Aorta (tissue), 5 donors: ENCODE measurements at regions not wholly inside any gene's neighbourhood (a gene's known extent, or its start where the extent isn't known, plus 50 kb on each side); places are given as distances from the start of the nearest gene placed in this dataset.
A peak's percentile ranks its signal among the peaks of the same experiment; 100 is the strongest.
"Not testable (repeated sequence)": the region's sequence is repeated elsewhere in the genome, so short reads cannot be mapped to it uniquely, and the experiment has no call there.

Experiments used
- ATAC-seq: fragments of 200-7000 bp; cut with Tn5 transposase; one replicate; pipeline ENCODE4 v1.9.1; 2022; ENCODE audit warnings: moderate library complexity; ENCODE audit not compliant: low FRiP score
- DNase-seq, 2 donors: peaks; one replicate each; pipeline ENCODE4 v3.0.0-alpha.2; 2020
- H3K27ac ChIP-seq, 2 donors: one replicate each; pipeline ENCODE4 v1.5.1; 2013; ENCODE audit warnings: low read length in 2 of 2, mild to moderate bottlenecking in 2 of 2, moderate library complexity in 2 of 2, control low read depth in 1 of 2, inconsistent platforms in 1 of 2, low read depth in 1 of 2
- H3K27me3 ChIP-seq, 2 donors: one replicate each; pipeline ENCODE4 v1.6.1; 2013; ENCODE audit warnings: control low read depth in 1 of 2, low read length in 1 of 2, mild to moderate bottlenecking in 1 of 2, moderate library complexity in 1 of 2; ENCODE audit not compliant: insufficient read depth in 2 of 2, control insufficient read depth in 1 of 2
- H3K36me3 ChIP-seq, 2 donors: one replicate each; pipeline ENCODE4 v1.6.1; 2013; ENCODE audit warnings: control low read depth in 1 of 2, low read length in 1 of 2, mild to moderate bottlenecking in 1 of 2; ENCODE audit not compliant: insufficient read depth in 2 of 2, control insufficient read depth in 1 of 2
- H3K4me1 ChIP-seq, 2 donors: one replicate each; pipeline ENCODE4 v1.6.1; 2013; ENCODE audit warnings: low read length in 2 of 2, control low read depth in 1 of 2, mild to moderate bottlenecking in 1 of 2, moderate library complexity in 1 of 2; ENCODE audit not compliant: insufficient read depth in 2 of 2, control insufficient read depth in 1 of 2
- H3K4me3 ChIP-seq, 2 donors: one replicate each; pipeline ENCODE4 v1.5.1; 2013; ENCODE audit warnings: low read length in 2 of 2, control low read depth in 1 of 2, mild to moderate bottlenecking in 1 of 2
- H3K9me3 ChIP-seq: one replicate; pipeline ENCODE4 v1.6.1; 2013; ENCODE audit warnings: mild to moderate bottlenecking, low read length; ENCODE audit not compliant: control insufficient read depth
- WGBS, 2 donors: extraction: QIAGEN DNeasy Blood & Tissue Kit; methylation state at CpG; one replicate each; pipeline ENCODE4 v1.1.7; 2013; 5-methylcytosine and 5-hydroxymethylcytosine counted together
- intact Hi-C, 2 donors: fragments of 100-400 bp; cut with DNase I; formaldehyde crosslinking; loops; one replicate each; pipeline versions ENCODE4 v1.14.2 to v1.15.0; 2022
- donor health status: healthy with polysubstance abuse.
- donor health status: Bipolar disorder and iron deficiency.
- donor health status: DM: no; HTN: no; CAD: no.
- donor health status: DM: no; HTN: no; CAD: no.
- donor health status: DM: yes; HTN: yes; CAD: no.

DNA sequence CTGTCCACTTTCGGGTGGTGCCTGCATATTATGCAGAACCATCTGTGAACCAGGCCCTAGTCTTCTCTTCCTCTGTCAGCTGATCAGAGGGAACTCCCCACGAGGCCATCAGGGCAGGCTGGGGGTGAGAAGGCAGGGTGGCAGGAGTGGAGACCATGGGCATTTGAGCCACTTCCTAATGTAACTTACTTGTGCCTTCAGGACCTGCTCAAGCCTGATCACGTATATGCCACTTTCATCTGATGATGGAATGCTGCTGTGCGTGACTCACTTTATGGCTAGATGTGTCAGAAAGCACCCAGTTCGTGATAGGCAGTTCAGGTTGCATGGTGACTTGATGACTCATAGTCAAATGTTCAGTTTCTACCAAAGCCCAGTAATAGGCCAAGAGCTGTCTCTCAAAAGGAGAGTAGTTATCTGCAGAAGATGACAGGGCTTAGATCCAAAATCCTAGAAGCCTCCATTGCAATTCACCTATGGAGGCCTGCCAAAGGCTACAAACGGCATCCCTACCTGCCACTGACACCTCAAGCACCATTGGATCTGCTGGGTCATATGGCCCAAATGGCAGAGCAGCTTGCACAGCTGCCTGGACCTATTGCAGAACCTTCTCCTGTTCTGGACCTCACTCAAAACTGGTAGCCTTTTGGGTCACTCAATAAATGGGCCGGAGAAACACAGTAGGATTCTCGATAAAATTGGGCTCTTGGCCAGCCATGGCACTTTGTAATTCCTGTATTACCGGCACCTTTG is 197.7 kb upstream of the PROK2 start:
- H3K4me1 ChIP-seq, H3K36me3 ChIP-seq, H3K27me3 ChIP-seq, H3K27ac ChIP-seq, ATAC-seq, intact Hi-C loops, H3K4me3 ChIP-seq, H3K9me3 ChIP-seq: not testable (repeated sequence)
- WGBS, 2 donors: 48 to 65% methylated on average over 9 of the region's 9 CpGs
- peak in 1 of 2 donors; percentile 45 for DNase-seq

GRCh38 chr3:71979175-71979574 is 194.2 kb upstream of the PROK2 start:
- Histone ChIP-seq H3K9me3 (peaks cover 1% of the 10 kb centered on the region), H3K4me1 (no peaks in the 10 kb centered on the region), H3K27me3 (no peaks in the 10 kb centered on the region), H3K27ac (no peak overlapping the region), H3K4me3 (no peak overlapping the region), H3K36me3 (no peaks in the 10 kb centered on the region)
- DNase-seq (no peak), ATAC-seq (no peak)
- 77 to 78% methylated on average over 3 of the region's 3 CpGs for WGBS, 2 donors
- intact Hi-C loops: no loop called here

- H3K4me3 ChIP-seq: no peak overlapping the region
- H3K36me3 ChIP-seq: no peaks in the 10 kb centered on the region
- no peak for DNase-seq
- peaks cover 1% of the 10 kb centered on the region for H3K9me3 ChIP-seq
- H3K27me3 ChIP-seq: no peaks in the 10 kb centered on the region
- intact Hi-C loops: no loop called here
- no peak for ATAC-seq
- H3K27ac ChIP-seq: no peak overlapping the region
- 75 to 79% methylated on average over 7 of the region's 7 CpGs for WGBS, 2 donors
- H3K4me1 ChIP-seq: no peaks in the 10 kb centered on the region
Measured at GRCh38 chr3:71978150-71978721, 193.3 kb upstream of the PROK2 start.

DNA sequence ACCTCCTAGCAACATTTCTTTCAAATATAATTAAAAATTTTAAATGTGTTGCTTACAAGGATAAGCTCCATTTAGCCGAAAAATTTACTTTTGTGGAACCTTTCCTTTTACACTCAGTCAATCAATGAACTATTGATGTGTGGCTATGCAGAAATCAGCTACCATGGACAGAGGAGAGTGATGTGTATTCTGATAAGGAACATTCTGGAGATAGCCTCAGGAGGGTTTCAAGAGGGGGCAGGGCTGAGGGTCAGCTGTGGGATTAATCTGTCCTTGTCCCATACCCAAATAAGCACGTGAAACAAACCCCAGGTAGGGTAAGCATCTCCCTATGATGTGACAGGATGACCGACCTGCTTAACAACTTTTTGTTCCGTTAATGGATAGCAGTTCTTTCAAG is 192.6 kb upstream of the PROK2 start:
- H3K27me3 ChIP-seq: no peaks in the 10 kb centered on the region

GRCh38 chr3:71975573-71975972 is 190.6 kb upstream of the PROK2 start:
- intact Hi-C loops: no loop called here
- Histone ChIP-seq H3K27ac (no peak overlapping the region), H3K4me1 (no peaks in the 10 kb centered on the region), H3K9me3 (peaks cover 1% of the 10 kb centered on the region), H3K27me3 (no peaks in the 10 kb centered on the region), H3K4me3 (no peak overlapping the region), H3K36me3 (no peaks in the 10 kb centered on the region)
- DNase-seq: no peak
- ATAC-seq: no peak
- 94 to 100% methylated on average over 2 of the region's 2 CpGs for WGBS, 2 donors

More for the DNA sequence above, 192.6 kb upstream of the PROK2 start:
- Histone ChIP-seq H3K9me3 (peaks cover 1% of the 10 kb centered on the region), H3K4me1 (no peaks in the 10 kb centered on the region), H3K4me3 (no peak overlapping the region), H3K27ac (no peak overlapping the region), H3K36me3 (no peaks in the 10 kb centered on the region)
- no peak for DNase-seq
- no peak for ATAC-seq
- intact Hi-C loops: no loop called here
- 71 to 74% methylated on average over 4 of the region's 4 CpGs for WGBS, 2 donors

GRCh38 chr3:71974786-71975185 is 189.8 kb upstream of the PROK2 start:
- WGBS, 2 donors: 93 to 95% methylated on average over 3 of the region's 3 CpGs
- DNase-seq: no peak
- H3K36me3 ChIP-seq: no peaks in the 10 kb centered on the region
- no peak overlapping the region for H3K4me3 ChIP-seq
- H3K4me1 ChIP-seq: no peaks in the 10 kb centered on the region
- ATAC-seq: no peak
- no peak overlapping the region for H3K27ac ChIP-seq
- H3K9me3 ChIP-seq: peaks cover 2% of the 10 kb centered on the region
- intact Hi-C loops: no loop called here
- peaks cover 0 to 2% of the 10 kb centered on the region in 2 donors for H3K27me3 ChIP-seq

- no peak for ATAC-seq
- Histone ChIP-seq H3K4me1 (no peaks in the 10 kb centered on the region), H3K9me3 (peaks cover 3% of the 10 kb centered on the region), H3K36me3 (no peaks in the 10 kb centered on the region), H3K4me3 (no peak overlapping the region), H3K27ac (no peak overlapping the region), H3K27me3 (peaks cover 0 to 2% of the 10 kb centered on the region in 2 donors)
- 79 to 90% methylated on average over 7 of the region's 7 CpGs for WGBS, 2 donors
- DNase-seq: peak in 1 of 2 donors; percentile 81
- intact Hi-C loops: no loop called here
Measured at GRCh38 chr3:71973274-71974030, 188.5 kb upstream of the PROK2 start.

DNA sequence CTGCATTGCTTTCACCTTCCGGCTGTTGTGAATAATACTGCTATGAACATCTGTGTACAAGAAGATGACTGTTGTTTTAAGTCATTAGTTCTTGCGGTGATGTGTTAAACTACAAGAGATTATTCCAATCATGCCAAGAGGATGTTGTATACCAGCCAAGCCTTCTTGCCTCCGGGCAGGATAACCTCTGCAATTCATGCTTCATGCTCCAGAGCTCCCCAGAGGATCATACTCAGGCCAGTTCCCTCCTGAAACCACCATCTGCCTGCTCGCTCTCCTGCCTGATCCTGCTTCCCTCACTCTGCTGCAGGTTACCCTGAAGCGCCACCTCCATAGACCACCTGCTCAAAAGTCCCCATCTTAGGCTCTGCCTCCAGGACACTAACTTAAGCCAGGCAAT is 187.1 kb upstream of the PROK2 start:
- H3K4me1 ChIP-seq: no peaks in the 10 kb centered on the region
- H3K9me3 ChIP-seq: peaks cover 5% of the 10 kb centered on the region
- ATAC-seq (no peak), DNase-seq (no peak)
- intact Hi-C loops: no loop called here
- no peak overlapping the region for H3K27ac ChIP-seq
- no peak overlapping the region for H3K4me3 ChIP-seq
- H3K36me3 ChIP-seq: no peaks in the 10 kb centered on the region
- H3K27me3 ChIP-seq: peaks cover 0 to 2% of the 10 kb centered on the region in 2 donors
- WGBS, 2 donors: 83 to 87% methylated on average over 5 of the region's 5 CpGs
